T-helper 22 cell (primary cell): ENCODE measurements at regions not wholly inside any gene's neighbourhood (a gene's known extent, or its start where the extent isn't known, plus 50 kb on each side); places are given as distances from the start of the nearest gene placed in this dataset.
"Not testable (repeated sequence)": the region's sequence is repeated elsewhere in the genome, so short reads cannot be mapped to it uniquely, and the experiment has no call there.

Experiments
- DNase-seq: peaks from one replicate; pipeline ENCODE4 v3.0.0-alpha.2; 2020; ENCODE audit warnings: low read depth

- no peak for DNase-seq
These were observed 102.9 kb upstream of the PAX2 start for GRCh38 chr10:100642295-100642994.

- DNase-seq: no peak
These were observed 100.3 kb upstream of the PAX2 start for GRCh38 chr10:100645091-100645490.

GRCh38 chr10:100645613-100646392, 99.6 kb upstream of the PAX2 start:
- DNase-seq: no peak

GRCh38 chr10:100647928-100648327, 97.5 kb upstream of the PAX2 start:
- DNase-seq: no peak

GRCh38 chr10:100650693-100651092, 94.7 kb upstream of the PAX2 start:
- no peak for DNase-seq

GRCh38 chr10:100651099-100651498, 94.3 kb upstream of the PAX2 start:
- DNase-seq: not testable (repeated sequence)

GRCh38 chr10:100651916-100652315, 93.5 kb upstream of the PAX2 start:
- no peak for DNase-seq

- DNase-seq: no peak
These were observed 92.8 kb upstream of the PAX2 start for GRCh38 chr10:100652406-100653135.

- no peak for DNase-seq
These were observed 92.0 kb upstream of the PAX2 start for GRCh38 chr10:100653238-100653956.

- DNase-seq: no peak
These were observed 91.2 kb upstream of the PAX2 start for GRCh38 chr10:100653957-100654781.

- DNase-seq: no peak
These were observed 90.5 kb upstream of the PAX2 start for GRCh38 chr10:100654782-100655325.

GRCh38 chr10:100655326-100655759, 90.0 kb upstream of the PAX2 start:
- DNase-seq: no peak

- no peak for DNase-seq
These were observed 89.5 kb upstream of the PAX2 start for GRCh38 chr10:100655760-100656421.

GRCh38 chr10:100656454-100656853, 88.9 kb upstream of the PAX2 start:
- DNase-seq: no peak

GRCh38 chr10:100658269-100658668, 87.1 kb upstream of the PAX2 start:
- no peak for DNase-seq

- DNase-seq: no peak
These were observed 85.9 kb upstream of the PAX2 start for GRCh38 chr10:100659361-100660098.

GRCh38 chr10:100660365-100660764, 85.0 kb upstream of the PAX2 start:
- DNase-seq: no peak

GRCh38 chr10:100660945-100661344, 84.4 kb upstream of the PAX2 start:
- no peak for DNase-seq

GRCh38 chr10:100661520-100661919, 83.9 kb upstream of the PAX2 start:
- DNase-seq: no peak

GRCh38 chr10:100662067-100662466, 83.3 kb upstream of the PAX2 start:
- no peak for DNase-seq
